GM10266 (cell line): ENCODE measurements at regions not wholly inside any gene's neighbourhood (a gene's known extent, or its start where the extent isn't known, plus 50 kb on each side); places are given as distances from the start of the nearest gene placed in this dataset.

ENCODE experiments used
- DNase-seq: peaks from one replicate; pipeline ENCODE4 v3.0.0; 2012; ENCODE audit errors: extremely low spot score
- CTCF ChIP-seq: IDR thresholded peaks from 2 replicates; pipeline ENCODE4 v1.5.1; 2012; ENCODE audit warnings: mild to moderate bottlenecking, low read depth; ENCODE audit not compliant: control insufficient read depth, insufficient read depth; ENCODE audit errors: missing control alignments

DNA sequence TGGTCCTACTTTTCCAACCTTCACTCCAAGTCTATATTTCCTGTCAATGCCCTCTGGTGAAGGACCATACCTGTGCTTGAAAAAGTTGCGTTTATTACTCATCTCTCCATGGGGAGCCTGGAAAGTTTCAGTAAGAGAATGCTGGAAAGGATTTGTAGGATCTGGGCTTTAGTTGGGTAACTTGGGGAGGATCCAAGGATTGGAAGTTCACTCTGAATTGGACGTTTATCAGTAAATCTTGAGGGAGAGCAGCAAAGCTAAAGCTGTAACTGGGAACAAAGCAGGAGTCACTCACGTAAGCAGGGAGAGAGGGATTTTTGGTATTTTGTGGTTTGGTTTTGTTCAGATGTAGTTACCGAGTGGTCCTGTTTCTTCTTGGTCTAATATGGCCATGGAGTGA lies 51.4 kb upstream of the NPVF start:
- DNase-seq = no peak
- TF ChIP-seq CTCF = no peak

GRCh38 chr7:25280181-25280580 lies 51.9 kb upstream of the NPVF start:
- no peak for TF ChIP-seq CTCF
- DNase-seq = no peak

DNA sequence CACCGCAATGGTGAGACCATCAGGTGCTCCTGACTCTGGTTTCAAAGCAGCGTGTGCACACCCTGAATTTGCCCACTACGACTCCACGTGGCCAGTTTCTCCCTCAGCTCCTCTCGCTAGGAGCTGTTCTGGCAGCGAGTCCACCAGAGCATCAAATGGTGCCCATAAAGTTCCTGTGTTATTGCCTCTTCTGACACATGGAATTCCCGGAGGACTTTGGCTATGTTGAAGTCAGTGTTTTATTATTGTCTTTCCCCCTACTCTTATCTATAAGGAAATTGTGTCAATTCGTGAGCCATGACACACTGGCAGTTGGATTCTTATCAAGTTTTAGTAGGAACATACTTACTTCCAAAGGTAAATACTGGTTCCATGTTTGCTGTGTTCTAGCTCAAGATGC lies 53.9 kb upstream of the NPVF start:
- no peak for TF ChIP-seq CTCF
- no peak for DNase-seq

- TF ChIP-seq CTCF = no peak
- no peak for DNase-seq
Observed at GRCh38 chr7:25286756-25287155, 58.5 kb upstream of the NPVF start.

- no peak for TF ChIP-seq CTCF
- no peak for DNase-seq
Observed at GRCh38 chr7:25287291-25287690, 59.0 kb upstream of the NPVF start.

GRCh38 chr7:25288556-25289307 lies 60.4 kb upstream of the NPVF start:
- no peak for DNase-seq
- TF ChIP-seq CTCF = no peak

DNA sequence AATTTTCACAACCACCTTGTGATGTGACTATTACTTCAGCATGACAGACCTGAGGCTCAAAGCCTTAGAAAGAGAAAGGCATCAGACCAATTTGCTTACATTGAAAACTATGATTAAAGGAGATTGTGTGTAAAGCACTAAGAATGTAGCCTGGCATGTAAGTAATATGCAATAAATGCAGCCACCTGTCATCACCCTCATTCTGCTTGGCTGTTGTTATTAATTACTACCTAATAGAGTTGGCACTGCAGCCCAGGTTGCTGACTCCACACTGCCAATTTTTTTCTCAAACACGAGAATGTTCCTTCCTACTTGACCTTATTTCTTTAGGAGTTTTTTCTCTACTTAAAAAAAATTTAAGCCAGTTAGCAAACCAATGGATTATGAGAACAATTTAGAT lies 61.2 kb upstream of the NPVF start:
- no peak for TF ChIP-seq CTCF
- no peak for DNase-seq
